Pancreas (tissue), 10 donors: ENCODE measurements at regions not wholly inside any gene's neighbourhood (a gene's known extent, or its start where the extent isn't known, plus 50 kb on each side); places are given as distances from the start of the nearest gene placed in this dataset.

Source experiments
- ATAC-seq, 4 donors: fragments of 200-7000 bp; cut with Tn5 transposase; one replicate each; pipeline versions ENCODE4 v1.8.0 to v1.9.1; 2020; ENCODE audit warnings: mild to moderate bottlenecking in 4 of 4, moderate library complexity in 4 of 4
- DNase-seq, 6 donors: peaks; one replicate each; pipeline ENCODE4 v3.0.0-alpha.2; 2020
- FAIRE-seq: peaks from 2 replicates; lab custom pipeline; 2012; peaks lifted over from hg19 to GRCh38; lab: Jason Lieb, UNC
- H3K27ac ChIP-seq, 4 donors: fragments of 200-600 bp; sonication (generic); 1 replicate in 3 of 4; 2 replicates in 1 of 4; pipeline versions ENCODE4 v1.5.0 to v1.8.0; 2020
- H3K27me3 ChIP-seq, 4 donors: fragments of 200-600 bp; one replicate each; pipeline ENCODE4 v1.8.0; 2021
- H3K36me3 ChIP-seq, 3 donors: fragments of 200-600 bp; sonication (generic) in 1 of 3; one replicate each; pipeline versions ENCODE4 v1.5.0 to v1.8.0; 2020 to 2021
- H3K4me1 ChIP-seq, 3 donors: fragments of 200-600 bp; one replicate each; pipeline ENCODE4 v1.8.0; 2021
- H3K4me3 ChIP-seq, 4 donors: fragments of 200-600 bp; sonication (generic) in 2 of 4; one replicate each; pipeline versions ENCODE4 v1.5.0 to v1.8.0; 2020 to 2021
- H3K9me3 ChIP-seq, 4 donors: fragments of 200-600 bp; one replicate each; pipeline ENCODE4 v1.8.0; 2021
- CTCF ChIP-seq, 4 donors: fragments of 200-600 bp; sonication (generic) in 3 of 4; IDR thresholded peaks; one replicate each; pipeline versions ENCODE4 v1.5.0 to v1.8.0; 2021; ENCODE audit warnings: antibody characterized with exemption in 4 of 4
- WGBS, 2 donors: extraction: QIAGEN DNeasy Blood & Tissue Kit; methylation state at CpG; one replicate each; pipeline ENCODE4 v1.1.7; 2013; 5-methylcytosine and 5-hydroxymethylcytosine counted together
- intact Hi-C, 3 donors: fragments of 100-400 bp; cut with DNase I; formaldehyde crosslinking; loops; one replicate each; pipeline versions ENCODE4 v1.11.1 to v1.14.2; 2022
- donor health status: healthy with polysubstance abuse.
- donor health status: DM: no; HTN: no; CAD: no; lungs with moderate emphysema.
- donor health status: DM: no; HTN: no; CAD: no.
- donor health status: control.
- donor health status: control.
- donor health status: Bipolar disorder and iron deficiency.
- donor health status: DM: yes; HTN: yes; CAD: no.
- donor health status: DM: no; HTN: no; CAD: no.
- donor health status: DM: no; HTN: no; CAD: no.
- donor health status: DM: yes; HTN: yes; CAD: no.

GRCh38 chr1:57927003-57927402, 503.1 kb upstream of the DAB1 start:
- Histone ChIP-seq H3K9me3 (no peaks in the 10 kb centered on the region), H3K4me1 (no peaks in the 10 kb centered on the region), H3K27me3 (no peaks in the 10 kb centered on the region), H3K27ac (no peak overlapping the region), H3K36me3 (no peaks in the 10 kb centered on the region), H3K4me3 (no peak overlapping the region)
- DNase-seq (no peak), FAIRE-seq (no peak), ATAC-seq (no peak)
- no peak for TF ChIP-seq CTCF (IDR thresholded peaks at IDR 0.05)
- intact Hi-C loops, result no loop called here
- WGBS, 2 donors, result 86 to 97% methylated on average over 1 of the region's 1 CpG

GRCh38 chr1:57926025-57926552, 502.2 kb upstream of the DAB1 start:
- DNase-seq, result no peak
- Histone ChIP-seq H3K27ac (no peak overlapping the region), H3K4me3 (no peak overlapping the region), H3K36me3 (no peaks in the 10 kb centered on the region), H3K27me3 (no peaks in the 10 kb centered on the region), H3K4me1 (no peaks in the 10 kb centered on the region), H3K9me3 (no peaks in the 10 kb centered on the region)
- 74 to 81% methylated on average over 4 of the region's 4 CpGs for WGBS, 2 donors
- intact Hi-C loops, result no loop called here
- TF ChIP-seq CTCF (IDR thresholded peaks at IDR 0.05), result no peak
- no peak for FAIRE-seq
- ATAC-seq, result no peak

- DNase-seq (no peak), FAIRE-seq (no peak), ATAC-seq (no peak)
- H3K4me1 ChIP-seq, result no peaks in the 10 kb centered on the region
- no peak overlapping the region for H3K27ac ChIP-seq
- no peaks in the 10 kb centered on the region for H3K36me3 ChIP-seq
- H3K4me3 ChIP-seq, result no peak overlapping the region
- 77 to 89% methylated on average over 2 of the region's 2 CpGs for WGBS, 2 donors
- no peaks in the 10 kb centered on the region for H3K27me3 ChIP-seq
- H3K9me3 ChIP-seq, result no peaks in the 10 kb centered on the region
- no peak for TF ChIP-seq CTCF (IDR thresholded peaks at IDR 0.05)
- intact Hi-C loops, result no loop called here
Measured at GRCh38 chr1:57925226-57925625, 501.4 kb upstream of the DAB1 start.

GRCh38 chr1:57922130-57922529, 498.3 kb upstream of the DAB1 start:
- Histone ChIP-seq H3K27me3 (no peaks in the 10 kb centered on the region), H3K9me3 (no peaks in the 10 kb centered on the region), H3K4me3 (no peak overlapping the region), H3K27ac (no peak overlapping the region), H3K36me3 (no peaks in the 10 kb centered on the region), H3K4me1 (no peaks in the 10 kb centered on the region)
- intact Hi-C loops, result no loop called here
- ATAC-seq (no peak), DNase-seq (no peak), FAIRE-seq (no peak)
- TF ChIP-seq CTCF (IDR thresholded peaks at IDR 0.05), result no peak

- Histone ChIP-seq H3K9me3 (no peaks in the 10 kb centered on the region), H3K4me3 (no peak overlapping the region), H3K4me1 (no peaks in the 10 kb centered on the region), H3K27ac (no peak overlapping the region), H3K36me3 (no peaks in the 10 kb centered on the region), H3K27me3 (no peaks in the 10 kb centered on the region)
- WGBS, 2 donors, result 64 to 82% methylated on average over 6 of the region's 6 CpGs
- no peak for TF ChIP-seq CTCF (IDR thresholded peaks at IDR 0.05)
- DNase-seq, result no peak
- no peak for ATAC-seq
- no peak for FAIRE-seq
- intact Hi-C loops, result no loop called here
Measured at GRCh38 chr1:57916041-57916440, 492.2 kb upstream of the DAB1 start.
